IMR-90 (cell line): ENCODE measurements at regions not wholly inside any gene's neighbourhood (a gene's known extent, or its start where the extent isn't known, plus 50 kb on each side); places are given as distances from the start of the nearest gene placed in this dataset.

ENCODE experiments used
- ATAC-seq: fragments of 200-7000 bp; cut with Tn5 transposase; 2 replicates; pipeline ENCODE4 v1.9.1; 2020; ENCODE audit warnings: low read depth, mild to moderate bottlenecking, moderate library complexity
- BruUV-seq: library from RNA; stranded (reverse); fragments of 400-500 nt; replicated peaks from 2 replicates; lab custom pipeline; 2021; lab: Mats Ljungman, UMichigan
- CTCF ChIA-PET: fragments of 300-600 bp; formaldehyde crosslinking; extraction: SDS; loops from one replicate; lab custom pipeline; 2021; ENCODE audit warnings: antibody characterized with exemption; lab: Yijun Ruan, JAX
- POLR2A ChIA-PET: fragments of 300-600 bp; sonication (Branson Sonifier 250); formaldehyde crosslinking; loops from one replicate; lab custom pipeline; 2022; ENCODE audit warnings: antibody characterized with exemption; ENCODE audit not compliant: unreplicated experiment; lab: Charles Lee
- DNase-seq: peaks from one replicate; pipeline ENCODE4 v3.0.0; 2013
- H2AFZ ChIP-seq: replicated peaks from 2 replicates; pipeline ENCODE3; 2013; ENCODE audit warnings: low read length, mild to moderate bottlenecking; ENCODE audit not compliant: poor library complexity
- H2AK5ac ChIP-seq: 2 replicates; pipeline ENCODE4 v1.6.1; 2013; ENCODE audit warnings: low read depth, low read length, inconsistent platforms
- H2AK9ac ChIP-seq: replicated peaks from 2 replicates; pipeline ENCODE3; 2013; ENCODE audit warnings: mild to moderate bottlenecking, low read depth, low read length, moderate library complexity; ENCODE audit not compliant: poor library complexity
- H2BK120ac ChIP-seq: 2 replicates; pipeline ENCODE4 v1.6.1; 2013; ENCODE audit warnings: low read depth, low read length, inconsistent platforms
- H2BK15ac ChIP-seq: 3 replicates; pipeline ENCODE4 v1.6.1; 2013; ENCODE audit warnings: low read depth, low read length, inconsistent platforms
- H2BK20ac ChIP-seq: 2 replicates; pipeline ENCODE4 v1.6.1; 2013; ENCODE audit warnings: low read depth, mild to moderate bottlenecking, inconsistent platforms, low read length, moderate library complexity
- H2BK5ac ChIP-seq: 2 replicates; pipeline ENCODE4 v1.6.1; 2013; ENCODE audit warnings: mild to moderate bottlenecking, low read depth, low read length, inconsistent platforms; ENCODE audit not compliant: poor library complexity, severe bottlenecking
- H3K14ac ChIP-seq: replicated peaks from 2 replicates; pipeline ENCODE4 v1.6.1; 2013; ENCODE audit warnings: low read depth, low read length, inconsistent platforms
- H3K18ac ChIP-seq: 2 replicates; pipeline ENCODE4 v1.6.1; 2013; ENCODE audit warnings: low read depth, low read length, control low read depth
- H3K23ac ChIP-seq: 2 replicates; pipeline ENCODE4 v1.6.1; 2013; ENCODE audit warnings: low read depth, low read length, inconsistent platforms
- H3K27ac ChIP-seq: 2 replicates; pipeline ENCODE4 v1.5.1; 2013; ENCODE audit warnings: mild to moderate bottlenecking, control low read depth, low read length; ENCODE audit not compliant: insufficient read depth
- H3K27me3 ChIP-seq: 2 replicates; pipeline ENCODE4 v1.6.1; 2013; ENCODE audit warnings: low read length; ENCODE audit not compliant: control insufficient read depth, insufficient read depth
- H3K36me3 ChIP-seq: 2 replicates; pipeline ENCODE4 v1.6.1; 2013; ENCODE audit warnings: low read length, mixed read lengths; ENCODE audit not compliant: control insufficient read depth, insufficient read depth
- H3K4ac ChIP-seq: 2 replicates; pipeline ENCODE4 v1.6.1; 2013; ENCODE audit warnings: low read depth, low read length, inconsistent platforms
- H3K4me1 ChIP-seq: 2 replicates; pipeline ENCODE4 v1.6.1; 2013; ENCODE audit warnings: low read length, mixed read lengths; ENCODE audit not compliant: control insufficient read depth, insufficient read depth
- H3K4me2 ChIP-seq: 2 replicates; pipeline ENCODE4 v1.6.1; 2013; ENCODE audit warnings: low read depth, mild to moderate bottlenecking, control low read depth, low read length, moderate library complexity
- H3K4me3 ChIP-seq: 2 replicates; pipeline ENCODE4 v1.5.1; 2013; ENCODE audit warnings: low read depth, mild to moderate bottlenecking, control low read depth, low read length, moderate library complexity; ENCODE audit not compliant: insufficient read depth
- H3K56ac ChIP-seq: 2 replicates; pipeline ENCODE4 v1.6.1; 2013; ENCODE audit warnings: low read length, inconsistent platforms; ENCODE audit not compliant: insufficient read depth; ENCODE audit errors: extremely low read depth
- H3K79me1 ChIP-seq, 2 experiments: 2 replicates each; pipeline ENCODE4 v1.6.1; 2013; ENCODE audit warnings: low read length in 2 of 2, inconsistent platforms in 1 of 2, low read depth in 1 of 2
- H3K9ac ChIP-seq: 2 replicates; pipeline ENCODE4 v1.6.1; 2013; ENCODE audit warnings: low read depth, low read length, control low read depth
- H3K9me1 ChIP-seq: 2 replicates; pipeline ENCODE4 v1.6.1; 2013; ENCODE audit warnings: low read length, inconsistent platforms; ENCODE audit not compliant: insufficient read depth
- H3K9me3 ChIP-seq: 2 replicates; pipeline ENCODE4 v1.6.1; 2013; ENCODE audit warnings: low read length; ENCODE audit not compliant: control insufficient read depth, insufficient read depth
- H4K20me1 ChIP-seq: 2 replicates; pipeline ENCODE4 v1.6.1; 2013; ENCODE audit warnings: low read length, inconsistent platforms; ENCODE audit not compliant: insufficient read depth
- H4K5ac ChIP-seq: 2 replicates; pipeline ENCODE4 v1.6.1; 2013; ENCODE audit warnings: mild to moderate bottlenecking, low read depth, low read length, control low read depth
- H4K8ac ChIP-seq, 2 experiments: 2 replicates each; pipeline ENCODE4 v1.6.1; 2013; ENCODE audit warnings: low read depth in 2 of 2, low read length in 2 of 2, control low read depth in 1 of 2, inconsistent platforms in 1 of 2
- H4K91ac ChIP-seq: 2 replicates; pipeline ENCODE4 v1.6.1; 2013; ENCODE audit warnings: low read depth, low read length, inconsistent platforms; ENCODE audit not compliant: insufficient read depth
- BHLHE40 ChIP-seq: fragments of 150-350 bp; IDR thresholded peaks from 2 replicates; pipeline ENCODE4 v1.6.1; 2016; ENCODE audit warnings: mild to moderate bottlenecking, low read depth, low read length
- CEBPB ChIP-seq: IDR thresholded peaks from 2 replicates; pipeline ENCODE4 v1.6.1; 2012; ENCODE audit warnings: low read depth, low read length, improper control_type of control experiment
- CHD1 ChIP-seq: IDR thresholded peaks from 2 replicates; pipeline ENCODE4 v1.6.1; 2012; ENCODE audit warnings: low read depth, low read length, improper control_type of control experiment
- CTCF ChIP-seq: conservative IDR thresholded peaks from 2 replicates; pipeline ENCODE4 v1.5.1; 2012; ENCODE audit warnings: mild to moderate bottlenecking, low read depth, low read length, improper control_type of control experiment
- ELK1 ChIP-seq: fragments of 150-350 bp; IDR thresholded peaks from 2 replicates; pipeline ENCODE4 v1.6.1; 2016; ENCODE audit warnings: low read depth, mild to moderate bottlenecking, low read length, moderate library complexity, borderline replicate concordance
- FOS ChIP-seq: fragments of 150-350 bp; IDR thresholded peaks from 2 replicates; pipeline ENCODE4 v1.6.1; 2016; ENCODE audit warnings: low read depth, low read length
- MAZ ChIP-seq: IDR thresholded peaks from 2 replicates; pipeline ENCODE4 v1.6.1; 2012; ENCODE audit warnings: low read depth, mild to moderate bottlenecking, low read length, improper control_type of control experiment, moderate library complexity, borderline replicate concordance
- MXI1 ChIP-seq: IDR thresholded peaks from 2 replicates; pipeline ENCODE4 v1.6.1; 2012; ENCODE audit warnings: low read depth, mild to moderate bottlenecking, low read length, moderate library complexity, borderline replicate concordance
- NFE2L2 ChIP-seq: fragments of 150-350 bp; IDR thresholded peaks from 2 replicates; pipeline ENCODE4 v1.6.1; 2016; ENCODE audit warnings: low read depth, mild to moderate bottlenecking, low read length
- POLR2A ChIP-seq: IDR thresholded peaks from 2 replicates; pipeline ENCODE4 v1.6.1; 2012; ENCODE audit warnings: mild to moderate bottlenecking, low read depth, low read length
- RAD21 ChIP-seq: IDR thresholded peaks from 2 replicates; pipeline ENCODE4 v1.6.1; 2012; ENCODE audit warnings: low read length, improper control_type of control experiment
- RCOR1 ChIP-seq: IDR thresholded peaks from 2 replicates; pipeline ENCODE4 v1.6.1; 2012; ENCODE audit warnings: mild to moderate bottlenecking, low read length, improper control_type of control experiment; ENCODE audit not compliant: insufficient replicate concordance
- RFX5 ChIP-seq: IDR thresholded peaks from 2 replicates; pipeline ENCODE4 v1.8.0; 2012; ENCODE audit warnings: low read depth, mild to moderate bottlenecking, low read length, moderate library complexity
- SMC3 ChIP-seq: fragments of 150-350 bp; IDR thresholded peaks from 2 replicates; pipeline ENCODE4 v1.6.1; 2016; ENCODE audit warnings: low read depth, mild to moderate bottlenecking, antibody characterized with exemption, low read length, moderate library complexity
- WGBS, 2 experiments: methylation state at CpG; one replicate each; pipeline versions ENCODE4 v1.1.5 to v1.1.7; 2013; ENCODE audit warnings: missing lambda C conversion rate in 2 of 2; ENCODE audit not compliant: insufficient read length in 1 of 2; ENCODE audit errors: extremely low coverage in 2 of 2; 5-methylcytosine and 5-hydroxymethylcytosine counted together
- dilution Hi-C: fragments of 300-500 bp; cut with HindIII; formaldehyde crosslinking; loops from one replicate; pipeline ENCODE4 v1.14.3; 2018; ENCODE audit warnings: low sequenced_read_pairs; ENCODE audit not compliant: unreplicated experiment
- in situ Hi-C: fragments of 300-500 bp; cut with MboI; formaldehyde crosslinking; loops from 3 replicates; pipeline ENCODE4 v1.14.3; 2019; ENCODE audit warnings: low sequenced_read_pairs, inconsistent platforms, mixed read lengths
- intact Hi-C: fragments of 100-400 bp; cut with micrococcal nuclease; formaldehyde crosslinking; loops from 2 replicates; pipeline ENCODE4 v1.10.0; 2022

DNA sequence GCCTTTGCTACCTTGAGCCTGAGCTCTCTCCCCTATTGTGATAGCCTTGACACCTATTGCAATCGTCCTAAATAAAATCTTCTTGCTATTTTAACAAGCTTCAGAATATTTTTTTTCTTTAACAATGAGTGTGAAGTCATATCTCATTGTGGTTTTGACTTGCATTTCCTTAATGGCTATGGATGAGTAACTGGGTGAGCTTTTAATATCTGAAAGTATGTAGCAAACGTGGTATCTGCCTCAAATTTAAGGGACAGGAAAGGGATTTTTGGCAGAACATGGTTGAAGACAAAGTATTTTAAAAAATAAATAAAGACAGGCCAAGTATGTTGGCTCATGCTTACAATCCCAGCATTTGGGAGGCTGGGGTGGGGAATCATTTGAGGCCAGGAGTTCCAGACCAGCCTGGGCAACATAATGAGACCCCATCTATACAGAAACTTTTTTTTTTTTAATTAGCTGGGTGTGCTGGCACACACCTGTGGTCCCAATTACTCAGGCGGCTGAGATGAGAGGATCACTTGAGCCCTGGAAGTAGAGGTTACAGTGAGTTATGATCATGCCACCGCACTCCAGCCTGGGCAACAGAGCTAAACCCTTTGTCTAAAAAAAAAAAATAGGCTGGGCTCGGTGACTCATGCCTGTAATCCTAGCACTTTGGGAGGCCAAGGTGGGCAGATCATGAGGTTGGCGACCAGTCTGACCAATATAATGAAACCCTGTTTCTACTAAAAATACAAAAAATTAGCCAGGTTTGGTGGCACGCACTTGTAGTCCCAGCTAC, 319.3 kb upstream of the NRP1 start (continued):
- no peak for TF ChIP-seq MAZ

- in situ Hi-C loops, result no loop called here
- intact Hi-C loops, result no loop called here
- ChIA-PET POLR2A (no interaction called here), CTCF (no interaction called here)
- Histone ChIP-seq H2BK5ac (no peak overlapping the region), H4K8ac (no peak overlapping the region), H3K14ac (no peak overlapping the region), H3K27me3 (peaks cover 2% of the 10 kb centered on the region; the same call in 1 of the 2 replicates), H3K9ac (no peak overlapping the region), H3K79me1 (no peaks in the 10 kb centered on the region), H3K23ac (no peak overlapping the region), H3K36me3 (no peaks in the 10 kb centered on the region), H4K91ac (no peak overlapping the region), H4K20me1 (no peaks in the 10 kb centered on the region), H3K18ac (no peak overlapping the region), H2AK9ac (no peak overlapping the region), H3K4me1 (peaks cover 2% of the 10 kb centered on the region; the same call in 1 of the 2 replicates), H2BK15ac (no peak overlapping the region), H2AK5ac (no peak overlapping the region), H3K9me1 (no peaks in the 10 kb centered on the region), H3K4me3 (no peak overlapping the region), H3K4me2 (no peak overlapping the region), H4K5ac (no peak overlapping the region), H3K56ac (no peak overlapping the region), H2BK120ac (no peak overlapping the region), H3K9me3 (peaks cover 10% of the 10 kb centered on the region), H2AFZ (no peak overlapping the region), H2BK20ac (no peak overlapping the region), H3K27ac (no peak overlapping the region), H3K4ac (no peak overlapping the region)
- dilution Hi-C loops, result no loop called here
- no CpG with 5 or more reads among the region's 3 CpGs for WGBS, 2 experiments
- no peak for ATAC-seq
- no peak for DNase-seq
- no TSS peak for BruUV-seq
- TF ChIP-seq MXI1 (no peak), MAZ (no peak), ELK1 (no peak), CEBPB (no peak), NFE2L2 (no peak), SMC3 (no peak), RCOR1 (no peak), RAD21 (no peak), FOS (no peak), POLR2A (no peak), RFX5 (no peak), CTCF (no peak), BHLHE40 (no peak), CHD1 (no peak)
Observed at GRCh38 chr10:33652870-33653269, 318.4 kb upstream of the NRP1 start.
